CD14-positive monocyte (primary cell): ENCODE measurements at regions not wholly inside any gene's neighbourhood (a gene's known extent, or its start where the extent isn't known, plus 50 kb on each side); places are given as distances from the start of the nearest gene placed in this dataset.
"Not testable (repeated sequence)": the region's sequence is repeated elsewhere in the genome, so short reads cannot be mapped to it uniquely, and the experiment has no call there.

Experiments
- DNase-seq, 3 donors: peaks; one replicate each; pipeline ENCODE4 v3.0.0-alpha.2; 2011 to 2022
- H2AFZ ChIP-seq: 2 replicates; pipeline ENCODE4 v1.6.0; 2012; ENCODE audit warnings: mild to moderate bottlenecking, low read depth, low read length, inconsistent platforms; ENCODE audit not compliant: insufficient read depth, poor library complexity, severe bottlenecking
- H3K27ac ChIP-seq, 2 donors: 1 replicate in 1 of 2; 2 replicates in 1 of 2; pipeline ENCODE4 v1.5.1; 2012 to 2013; ENCODE audit warnings: low read length in 2 of 2, control low read depth in 1 of 2, inconsistent platforms in 1 of 2, low read depth in 1 of 2, mild to moderate bottlenecking in 1 of 2
- H3K27me3 ChIP-seq, 2 donors: one replicate each; pipeline versions ENCODE4 v1.6.0 to v1.6.1; 2011 to 2013; ENCODE audit warnings: low read length in 2 of 2; ENCODE audit not compliant: control insufficient read depth in 2 of 2, insufficient read depth in 2 of 2
- H3K36me3 ChIP-seq, 2 donors: replicated peaks in 1 of 2; 1 replicate in 1 of 2; 2 replicates in 1 of 2; pipeline versions ENCODE4 v1.5.1 to v1.6.1; 2012 to 2013; ENCODE audit warnings: low read length in 2 of 2, control low read depth in 1 of 2, inconsistent platforms in 1 of 2, mild to moderate bottlenecking in 1 of 2; ENCODE audit not compliant: insufficient read depth in 2 of 2, control insufficient read depth in 1 of 2
- H3K4me1 ChIP-seq, 2 donors: 1 replicate in 1 of 2; 2 replicates in 1 of 2; pipeline versions ENCODE4 v1.5.1 to v1.6.1; 2012 to 2013; ENCODE audit warnings: low read length in 2 of 2, control low read depth in 1 of 2, inconsistent platforms in 1 of 2, mild to moderate bottlenecking in 1 of 2, moderate library complexity in 1 of 2; ENCODE audit not compliant: insufficient read depth in 2 of 2, control insufficient read depth in 1 of 2
- H3K4me2 ChIP-seq: replicated peaks from 2 replicates; pipeline ENCODE3; 2012; ENCODE audit warnings: low read length, moderate library complexity, mild to moderate bottlenecking; ENCODE audit not compliant: poor library complexity, severe bottlenecking; ENCODE audit errors: extremely low read depth
- H3K4me3 ChIP-seq, 3 experiments: fragments of 200-600 bp in 1 of 3; sonication (generic) in 1 of 3; replicated peaks in 1 of 3; 1 replicate in 2 of 3; 2 replicates in 1 of 3; pipeline ENCODE4 v1.5.1; 2011 to 2013; ENCODE audit warnings: low read length in 3 of 3, mild to moderate bottlenecking in 3 of 3, control low read depth in 2 of 3, low read depth in 2 of 3, inconsistent platforms in 1 of 3, moderate library complexity in 1 of 3
- H3K79me2 ChIP-seq: 2 replicates; pipeline ENCODE4 v1.6.0; 2012; ENCODE audit warnings: mild to moderate bottlenecking, control low read depth, inconsistent platforms, low read length, moderate library complexity; ENCODE audit not compliant: insufficient read depth
- H3K9ac ChIP-seq: 2 replicates; pipeline ENCODE4 v1.6.0; 2017; ENCODE audit warnings: low read length, mild to moderate bottlenecking; ENCODE audit not compliant: insufficient read depth, poor library complexity, severe bottlenecking
- H3K9me3 ChIP-seq, 2 donors: replicated peaks in 1 of 2; 1 replicate in 1 of 2; 2 replicates in 1 of 2; pipeline versions ENCODE4 v1.5.1 to v1.6.1; 2012 to 2013; ENCODE audit warnings: low read length in 2 of 2, control low read depth in 1 of 2; ENCODE audit not compliant: control insufficient read depth in 1 of 2, insufficient read depth in 1 of 2
- H4K20me1 ChIP-seq: 2 replicates; pipeline ENCODE4 v1.6.0; 2012; ENCODE audit warnings: mild to moderate bottlenecking, low read length, control low read depth, moderate library complexity; ENCODE audit not compliant: insufficient read depth
- H3K27ac Mint-ChIP-seq, 7 donors: one replicate each; pipeline ENCODE4 v1.8.0; 2020; ENCODE audit warnings: mild to moderate bottlenecking in 7 of 7, mixed read lengths in 7 of 7, moderate library complexity in 6 of 7, inconsistent platforms in 2 of 7
- H3K27me3 Mint-ChIP-seq, 3 donors: one replicate each; pipeline ENCODE4 v1.8.0; 2021 to 2022; ENCODE audit warnings: low read depth in 3 of 3, mild to moderate bottlenecking in 3 of 3, mixed read lengths in 3 of 3, moderate library complexity in 3 of 3, inconsistent platforms in 1 of 3
- H3K36me3 Mint-ChIP-seq, 2 donors: one replicate each; pipeline ENCODE4 v1.8.0; 2020; ENCODE audit warnings: mixed read lengths in 2 of 2, inconsistent platforms in 1 of 2, mild to moderate bottlenecking in 1 of 2
- H3K4me1 Mint-ChIP-seq: one replicate; pipeline ENCODE4 v1.8.0; 2020; ENCODE audit warnings: mild to moderate bottlenecking, mixed read lengths
- H3K4me3 Mint-ChIP-seq, 2 donors: one replicate each; pipeline ENCODE4 v1.8.0; 2020; ENCODE audit warnings: mild to moderate bottlenecking in 2 of 2, mixed read lengths in 2 of 2, moderate library complexity in 1 of 2
- H3K9me3 Mint-ChIP-seq, 7 donors: one replicate each; pipeline ENCODE4 v1.8.0; 2020 to 2022; ENCODE audit warnings: mixed read lengths in 7 of 7, mild to moderate bottlenecking in 6 of 7, moderate library complexity in 6 of 7, inconsistent platforms in 2 of 7
- WGBS: methylation state at CpG from one replicate; pipeline ENCODE4 v1.1.5; 2013; ENCODE audit warnings: missing lambda C conversion rate; ENCODE audit not compliant: insufficient coverage; 5-methylcytosine and 5-hydroxymethylcytosine counted together
- intact Hi-C, 2 donors: fragments of 100-400 bp; cut with micrococcal nuclease; formaldehyde crosslinking; loops; one replicate each; pipeline versions ENCODE4 v1.15.0 to v1.15.1; 2023

DNA sequence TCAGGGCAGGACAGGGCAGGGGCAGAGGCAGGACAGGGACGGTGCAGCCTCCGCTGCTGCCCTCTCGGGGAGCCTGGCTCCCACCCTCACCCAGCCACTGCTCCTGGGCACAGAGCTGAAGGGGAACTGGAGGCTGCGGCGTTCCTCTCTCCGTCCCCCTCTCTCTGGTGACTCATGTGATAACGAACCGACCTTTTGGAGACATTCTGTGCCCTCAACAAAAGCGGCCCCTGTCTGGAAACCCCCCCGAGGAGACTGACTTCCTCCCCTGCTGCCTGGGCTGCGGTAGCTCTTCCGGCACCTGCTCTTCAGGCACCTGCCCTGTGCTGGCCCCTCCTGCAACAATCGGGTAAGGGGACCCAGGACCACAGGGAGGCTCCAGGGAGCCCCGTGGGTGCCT lies 5419.6 kb upstream of the TPTE start:
- H3K9me3 ChIP-seq, intact Hi-C loops, H3K36me3 ChIP-seq, H3K36me3 Mint-ChIP-seq, H4K20me1 ChIP-seq, H3K27me3 Mint-ChIP-seq, H2AFZ ChIP-seq, H3K4me1 Mint-ChIP-seq, H3K79me2 ChIP-seq, H3K27me3 ChIP-seq, H3K4me1 ChIP-seq, H3K9me3 Mint-ChIP-seq: not testable (repeated sequence)
- H3K4me2 ChIP-seq: peak overlapping the region; percentile 31
- H3K27ac Mint-ChIP-seq: peak overlapping the region in 4 of 7 donors; percentile 42 to 81 (median 66)
- peak overlapping the region in 2 of 3 experiments; percentile 27 to 34 for H3K4me3 ChIP-seq
- peak overlapping the region in 1 of 2 donors; percentile 53 for H3K27ac ChIP-seq
- peak; percentile 83 to 94 (median 88) for DNase-seq
- H3K9ac ChIP-seq: peak overlapping the region; percentile 8
- peak overlapping the region; percentile 69 to 75 for H3K4me3 Mint-ChIP-seq
- WGBS: 0% methylated on average over 5 of the region's 14 CpGs

DNA sequence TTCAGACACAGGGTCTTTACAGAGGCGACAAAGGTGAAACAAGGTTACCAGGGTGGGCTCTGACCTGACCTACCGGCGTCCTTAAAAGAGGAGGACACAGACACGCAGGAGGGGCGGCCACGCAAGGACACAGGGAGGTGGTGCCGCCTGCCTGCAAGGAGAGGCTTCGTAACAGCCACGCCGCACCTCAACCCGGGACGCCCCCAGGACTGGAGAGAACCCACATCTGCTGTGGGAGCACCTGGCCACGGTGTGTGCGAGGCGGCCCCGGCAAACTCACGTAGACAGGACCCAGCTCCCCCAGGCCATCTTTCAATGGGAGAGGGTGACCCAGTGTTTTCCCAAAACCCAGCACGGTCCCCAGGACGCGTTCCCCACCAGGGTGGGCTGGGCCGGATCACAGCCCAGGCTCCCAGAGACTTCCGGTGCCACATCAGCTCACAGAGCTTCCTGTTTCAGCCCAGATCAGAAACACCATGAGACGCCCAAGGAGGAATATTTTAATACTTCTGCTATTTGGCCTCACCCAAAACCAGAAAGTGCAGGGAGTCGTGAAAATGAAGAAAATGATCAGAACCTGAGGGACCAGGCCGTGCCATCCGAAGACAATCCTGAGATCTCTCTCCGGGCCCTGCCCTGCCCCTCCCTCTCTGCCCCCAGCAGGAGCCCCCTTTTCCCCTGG lies 5417.4 kb upstream of the TPTE start:
- H3K4me1 ChIP-seq: peaks cover 5 to 12% of the 10 kb centered on the region in 2 donors
- H3K36me3 ChIP-seq, H4K20me1 ChIP-seq, H3K9me3 ChIP-seq, H3K36me3 Mint-ChIP-seq, H3K27me3 ChIP-seq, H3K79me2 ChIP-seq, intact Hi-C loops, H3K27me3 Mint-ChIP-seq, H2AFZ ChIP-seq, H3K9me3 Mint-ChIP-seq, H3K4me2 ChIP-seq, H3K4me1 Mint-ChIP-seq, DNase-seq: not testable (repeated sequence)
- peak overlapping the region; percentile 79 to 82 for H3K27ac ChIP-seq
- H3K9ac ChIP-seq: peak overlapping the region; percentile 51
- Mint-ChIP-seq H3K4me3 (peak overlapping the region; percentile 80 to 83), H3K27ac (peak overlapping the region; percentile 90 to 99 (median 94))
- WGBS: no CpG with 5 or more reads among the region's 27 CpGs
- H3K4me3 ChIP-seq: peak overlapping the region in 2 of 3 experiments; percentile 4 to 55

DNA sequence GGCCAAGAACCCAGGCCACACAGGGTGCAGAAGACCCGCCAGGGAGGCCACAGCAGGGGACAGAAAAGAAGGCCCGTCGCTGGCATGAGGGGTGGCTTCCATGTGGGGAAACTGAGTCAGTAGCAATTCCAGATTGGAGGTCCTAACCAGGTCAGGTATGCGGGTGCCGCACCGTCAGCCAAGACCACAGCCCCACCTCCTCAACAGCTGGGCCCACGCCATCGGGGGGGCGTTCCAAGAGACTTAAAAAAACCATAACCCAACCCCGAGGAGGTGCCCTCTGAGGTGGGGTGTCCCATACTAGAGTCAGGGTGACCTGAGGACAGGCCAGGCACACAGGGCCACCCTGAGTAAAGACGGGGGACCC lies 5416.8 kb upstream of the TPTE start:
- H3K27ac Mint-ChIP-seq: peak overlapping the region; percentile 85 to 95 (median 88)
- H3K9me3 Mint-ChIP-seq, H3K9me3 ChIP-seq, H3K4me3 ChIP-seq, H3K9ac ChIP-seq, H3K4me3 Mint-ChIP-seq, H3K4me1 Mint-ChIP-seq, H3K36me3 Mint-ChIP-seq, H3K79me2 ChIP-seq, DNase-seq, H3K4me2 ChIP-seq, H3K27me3 Mint-ChIP-seq, intact Hi-C loops, H4K20me1 ChIP-seq, H3K36me3 ChIP-seq, H3K27me3 ChIP-seq, H2AFZ ChIP-seq: not testable (repeated sequence)
- H3K27ac ChIP-seq: peak overlapping the region; percentile 79 to 82
- WGBS: no CpG with 5 or more reads among the region's 11 CpGs
- H3K4me1 ChIP-seq: peaks cover 5 to 12% of the 10 kb centered on the region in 2 donors

DNA sequence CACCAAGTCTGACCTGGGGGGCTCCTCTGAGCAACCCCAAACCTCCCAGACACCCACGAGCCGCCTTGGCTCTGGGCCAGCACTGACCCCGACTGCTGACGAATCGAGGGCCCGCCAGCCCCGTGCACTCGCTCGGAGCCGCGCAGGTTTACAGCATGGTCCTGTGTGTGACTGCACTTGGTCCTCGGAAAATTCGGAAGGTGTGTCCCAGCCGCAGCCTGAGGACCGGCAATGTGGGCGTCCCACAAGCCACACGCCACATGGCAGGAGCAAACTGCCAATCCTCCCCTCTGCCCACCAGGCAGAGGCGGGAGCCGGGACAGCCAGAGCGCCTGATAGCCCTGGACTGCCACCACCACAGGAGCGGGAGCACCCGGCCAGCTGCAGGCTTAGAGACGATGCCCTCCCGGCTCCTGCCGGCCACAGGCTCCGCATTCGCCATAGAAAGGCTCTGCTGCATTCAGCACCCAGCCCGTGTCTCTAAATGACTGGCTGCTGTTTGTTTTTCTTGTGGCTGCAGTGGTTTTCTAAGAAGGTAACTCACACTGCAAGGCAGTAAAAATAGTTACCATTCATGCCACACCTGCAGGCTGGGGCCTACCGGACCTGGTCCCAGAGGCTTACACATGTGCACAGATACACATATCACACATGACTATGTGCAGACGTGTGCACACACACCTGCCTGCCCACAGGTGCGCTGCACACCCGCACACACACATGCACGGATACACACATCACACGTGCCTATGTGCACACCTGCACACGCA lies 5415.3 kb upstream of the TPTE start:
- H3K4me3 Mint-ChIP-seq, H3K4me1 Mint-ChIP-seq, intact Hi-C loops, H3K36me3 ChIP-seq, H4K20me1 ChIP-seq, H3K4me3 ChIP-seq, H3K36me3 Mint-ChIP-seq, DNase-seq, H2AFZ ChIP-seq, H3K9me3 ChIP-seq, H3K79me2 ChIP-seq, H3K27ac Mint-ChIP-seq, H3K9me3 Mint-ChIP-seq, H3K27ac ChIP-seq, H3K27me3 Mint-ChIP-seq, H3K9ac ChIP-seq, H3K4me2 ChIP-seq, H3K27me3 ChIP-seq: not testable (repeated sequence)
- peaks cover 5 to 12% of the 10 kb centered on the region in 2 donors for H3K4me1 ChIP-seq
- WGBS: no CpG with 5 or more reads among the region's 35 CpGs
